SW480 (cell line): ENCODE measurements at regions not wholly inside any gene's neighbourhood (a gene's known extent, or its start where the extent isn't known, plus 50 kb on each side); places are given as distances from the start of the nearest gene placed in this dataset.
"Not testable (repeated sequence)": the region's sequence is repeated elsewhere in the genome, so short reads cannot be mapped to it uniquely, and the experiment has no call there.

ENCODE experiments used
- DNase-seq: peaks from one replicate; pipeline ENCODE4 v3.0.0-alpha.2; 2016; ENCODE audit warnings: low spot score

GRCh38 chr3:152667267-152667666 is 167.7 kb upstream of the P2RY1 start:
- no peak for DNase-seq

GRCh38 chr3:152669560-152669959 is 165.4 kb upstream of the P2RY1 start:
- no peak for DNase-seq

GRCh38 chr3:152671446-152672319 is 163.2 kb upstream of the P2RY1 start:
- no peak for DNase-seq

GRCh38 chr3:152672320-152672649 is 162.6 kb upstream of the P2RY1 start:
- DNase-seq = no peak

- DNase-seq = no peak
These were observed 158.0 kb upstream of the P2RY1 start for GRCh38 chr3:152676810-152677379.

GRCh38 chr3:152677491-152677890 is 157.4 kb upstream of the P2RY1 start:
- DNase-seq = no peak

GRCh38 chr3:152682477-152682876 is 152.5 kb upstream of the P2RY1 start:
- no peak for DNase-seq

GRCh38 chr3:152683521-152683999 is 151.4 kb upstream of the P2RY1 start:
- no peak for DNase-seq

- no peak for DNase-seq
These were observed 150.7 kb upstream of the P2RY1 start for GRCh38 chr3:152684279-152684678.

GRCh38 chr3:152688313-152688712 is 146.6 kb upstream of the P2RY1 start:
- DNase-seq = peak; percentile 6

GRCh38 chr3:152692326-152692725 is 142.6 kb upstream of the P2RY1 start:
- DNase-seq = not testable (repeated sequence)

- DNase-seq = not testable (repeated sequence)
These were observed 141.2 kb upstream of the P2RY1 start for GRCh38 chr3:152693521-152694250.

GRCh38 chr3:152695840-152696239 is 139.1 kb upstream of the P2RY1 start:
- no peak for DNase-seq

- DNase-seq = no peak
These were observed 138.0 kb upstream of the P2RY1 start for GRCh38 chr3:152696962-152697361.

GRCh38 chr3:152703245-152703890 is 131.6 kb upstream of the P2RY1 start:
- no peak for DNase-seq

- DNase-seq = no peak
These were observed 127.8 kb upstream of the P2RY1 start for GRCh38 chr3:152706991-152707713.

- DNase-seq = no peak
These were observed 125.3 kb upstream of the P2RY1 start for GRCh38 chr3:152709659-152710058.

GRCh38 chr3:152710549-152710948 is 124.4 kb upstream of the P2RY1 start:
- DNase-seq = no peak

GRCh38 chr3:152713989-152714388 is 120.9 kb upstream of the P2RY1 start:
- DNase-seq = no peak

GRCh38 chr3:152714507-152714906 is 120.4 kb upstream of the P2RY1 start:
- DNase-seq = no peak

- DNase-seq = no peak
These were observed 117.7 kb upstream of the P2RY1 start for GRCh38 chr3:152717252-152717651.

- DNase-seq = no peak
These were observed 116.1 kb upstream of the P2RY1 start for GRCh38 chr3:152718810-152719209.
